Spleen (tissue), 7 donors: ENCODE measurements at regions not wholly inside any gene's neighbourhood (a gene's known extent, or its start where the extent isn't known, plus 50 kb on each side); places are given as distances from the start of the nearest gene placed in this dataset.

Experiments used
- CTCF ChIP-seq, 11 experiments: fragments of 200-600 bp in 7 of 11; fragments of 450-650 bp in 4 of 11; sonication (generic) in 4 of 11; IDR thresholded peaks in 8 of 11; conservative IDR thresholded peaks in 3 of 11; 1 replicate in 7 of 11; 2 replicates in 4 of 11; pipeline versions ENCODE4 v1.4.0 to v1.8.0; 2016 to 2021; ENCODE audit warnings: antibody characterized with exemption in 11 of 11, inconsistent platforms in 4 of 11, mild to moderate bottlenecking in 1 of 11
- POLR2AphosphoS5 ChIP-seq, 3 donors: sonication (generic); formaldehyde crosslinking; IDR thresholded peaks; one replicate each; pipeline ENCODE4 v1.5.1; 2017; ENCODE audit warnings: antibody characterized with exemption in 3 of 3
- donor health status: DM: no; HTN: no; CAD: no; lungs with moderate emphysema.
- donor health status: DM: no; HTN: no; CAD: no.
- donor health status: DM: no; HTN: no; CAD: no.

DNA sequence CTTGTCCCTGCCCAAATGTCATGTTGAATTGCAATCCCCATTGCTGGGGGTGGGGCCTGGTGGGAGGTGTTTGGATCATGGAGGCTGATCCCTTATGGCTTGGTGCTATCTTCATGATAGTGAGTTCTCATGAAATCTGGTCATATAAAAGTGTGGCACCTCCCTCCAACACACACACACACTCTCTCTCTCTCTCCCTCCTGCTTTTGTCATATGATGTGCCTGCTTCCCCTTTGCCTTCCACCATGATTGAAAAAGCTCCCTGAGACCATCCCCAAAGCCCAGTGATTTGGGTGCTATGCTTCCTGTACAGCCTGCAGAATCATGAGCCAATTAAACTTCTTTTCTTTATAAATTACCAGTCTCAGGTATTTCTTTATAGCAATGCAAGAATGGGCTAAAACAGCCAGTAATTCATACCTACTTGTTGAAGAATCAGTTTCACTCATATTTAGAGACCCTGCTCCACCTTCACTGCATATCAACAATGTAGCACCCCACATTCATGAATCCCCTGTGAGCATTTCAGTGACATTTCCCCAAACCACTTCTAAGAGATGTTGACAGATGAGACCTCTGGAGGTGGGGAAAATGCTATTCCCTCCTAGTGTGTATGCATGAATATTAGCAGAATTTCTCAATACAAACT is 54.8 kb upstream of the STK17B start:
- no peak for TF ChIP-seq POLR2AphosphoS5 (IDR thresholded peaks at IDR 0.05)
- TF ChIP-seq CTCF (IDR thresholded peaks at IDR 0.05 in 8 of 11, conservative IDR thresholded peaks at IDR 0.05 in 3 of 11): no peak
